PC-9 (cell line): ENCODE measurements at regions not wholly inside any gene's neighbourhood (a gene's known extent, or its start where the extent isn't known, plus 50 kb on each side); places are given as distances from the start of the nearest gene placed in this dataset.

ENCODE experiments used
- BruUV-seq: library from RNA; stranded (reverse); fragments of 400-500 nt; replicated peaks from 2 replicates; lab custom pipeline; 2021; lab: Mats Ljungman, UMichigan
- CTCF ChIA-PET: fragments of 300-600 bp; sonication (Branson Sonifier 250); formaldehyde crosslinking; loops from one replicate; lab custom pipeline; 2022; ENCODE audit warnings: antibody characterized with exemption; lab: Charles Lee
- POLR2A ChIA-PET: fragments of 300-600 bp; sonication (Branson Sonifier 250); formaldehyde crosslinking; loops from one replicate; lab custom pipeline; 2022; ENCODE audit warnings: antibody characterized with exemption; ENCODE audit not compliant: unreplicated experiment; lab: Charles Lee
- DNase-seq, 2 experiments: peaks; one replicate each; pipeline versions ENCODE4 v3.0.0 to v3.0.0-alpha.2; 2015 to 2022; ENCODE audit warnings: mixed read lengths in 1 of 2
- H2AFZ ChIP-seq: fragments of 200-600 bp; sonication (generic); 2 replicates; pipeline ENCODE4 v1.8.1; 2017; ENCODE audit warnings: antibody characterized with exemption
- H3F3A ChIP-seq: fragments of 200-600 bp; sonication (generic); 2 replicates; pipeline ENCODE4 v1.8.1; 2017; ENCODE audit warnings: antibody characterized with exemption, mild to moderate bottlenecking, low read depth; ENCODE audit not compliant: insufficient read depth
- H3K27ac ChIP-seq: fragments of 200-600 bp; sonication (generic); 2 replicates; pipeline ENCODE4 v1.6.1; 2016; ENCODE audit warnings: mixed run types
- H3K27me3 ChIP-seq: fragments of 200-600 bp; sonication (generic); 2 replicates; pipeline ENCODE4 v1.6.1; 2016; ENCODE audit warnings: low read depth, mixed run types; ENCODE audit not compliant: insufficient read depth
- H3K36me3 ChIP-seq: fragments of 200-600 bp; sonication (generic); 2 replicates; pipeline ENCODE4 v1.6.1; 2016; ENCODE audit warnings: low read depth, mixed run types
- H3K4me1 ChIP-seq: fragments of 200-600 bp; sonication (generic); replicated peaks from 2 replicates; pipeline ENCODE4 v1.6.1; 2016; ENCODE audit warnings: mixed run types; ENCODE audit not compliant: insufficient read depth
- H3K4me2 ChIP-seq: fragments of 200-600 bp; sonication (generic); 2 replicates; pipeline ENCODE4 v1.6.1; 2017; ENCODE audit warnings: mixed run types
- H3K4me3 ChIP-seq: fragments of 200-600 bp; sonication (generic); 2 replicates; pipeline ENCODE4 v1.6.1; 2016; ENCODE audit warnings: mixed run types
- H3K79me2 ChIP-seq: fragments of 200-600 bp; sonication (generic); 2 replicates; pipeline ENCODE4 v1.6.1; 2017; ENCODE audit warnings: low read depth, mixed run types
- H3K9me2 ChIP-seq: fragments of 200-600 bp; sonication (generic); 2 replicates; pipeline ENCODE4 v1.8.1; 2017; ENCODE audit warnings: mild to moderate bottlenecking; ENCODE audit not compliant: insufficient read depth
- H3K9me3 ChIP-seq: fragments of 200-600 bp; sonication (generic); 2 replicates; pipeline ENCODE4 v1.8.1; 2016; ENCODE audit warnings: low read depth; ENCODE audit not compliant: insufficient read depth
- H4K20me1 ChIP-seq: fragments of 200-600 bp; sonication (generic); 2 replicates; pipeline ENCODE4 v1.8.1; 2017; ENCODE audit not compliant: insufficient read depth
- EZH2 ChIP-seq: fragments of 200-600 bp; sonication (generic); IDR thresholded peaks from 2 replicates; pipeline ENCODE4 v1.8.0; 2017; ENCODE audit warnings: antibody characterized with exemption, low read depth
- intact Hi-C: fragments of 100-400 bp; cut with micrococcal nuclease; formaldehyde crosslinking; loops from one replicate; pipeline ENCODE4 v1.10.0; 2022; ENCODE audit not compliant: unreplicated experiment
- TF ChIP-seq, protein P1 (sequence below): fragments of 200-600 bp; sonication (generic); conservative IDR thresholded peaks from 2 replicates; pipeline ENCODE4 v1.6.1; 2017; ENCODE audit warnings: mixed run types, antibody characterized with exemption, mild to moderate bottlenecking, moderate library complexity

DNA sequence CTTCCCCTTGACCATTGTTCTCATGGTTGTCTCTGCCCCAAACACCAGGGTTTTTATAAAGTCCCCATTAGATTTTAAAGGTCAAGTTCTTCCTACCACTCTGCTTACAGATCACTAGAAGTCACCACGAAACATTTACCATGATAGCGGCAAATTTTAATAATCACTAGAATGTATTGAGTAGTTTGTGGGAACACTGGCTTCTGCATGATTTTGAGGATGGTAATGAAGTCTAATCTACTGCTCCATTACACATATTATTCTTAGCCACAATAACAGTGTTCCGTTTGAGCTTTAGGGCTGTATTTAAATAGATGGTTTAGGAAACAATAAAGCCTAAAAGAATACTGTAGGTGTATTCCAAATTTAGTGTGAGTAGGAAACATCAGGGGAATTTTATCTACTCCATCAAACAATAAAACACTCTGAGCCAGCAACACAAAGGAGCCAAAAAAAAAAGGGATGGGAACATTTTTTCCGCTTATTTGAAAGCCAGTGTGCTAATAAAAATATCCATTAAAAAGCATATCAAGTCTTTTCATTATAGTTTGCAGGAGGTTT is 49.7 kb downstream of the KLF12 start:
- H3K27me3 ChIP-seq, result no peaks in the 10 kb centered on the region
- H3K4me2 ChIP-seq, result no peak overlapping the region
- no peaks in the 10 kb centered on the region for H3K4me1 ChIP-seq
- DNase-seq, result no peak
- H3K4me3 ChIP-seq, result no peak overlapping the region
- H2AFZ ChIP-seq, result no peak overlapping the region
- no peaks in the 10 kb centered on the region for H3F3A ChIP-seq
- H4K20me1 ChIP-seq, result no peaks in the 10 kb centered on the region
- no peaks in the 10 kb centered on the region for H3K36me3 ChIP-seq
- CTCF ChIA-PET, result interaction anchor here (0.6 kb wide), 1 partner anchor 1082 kb away, joined by 3 read pairs; no protein-coding TSS in a partner anchor
- no TSS peak for BruUV-seq
- POLR2A ChIA-PET, result no interaction called here
- intact Hi-C loops, result no loop called here
- H3K9me3 ChIP-seq, result no peaks in the 10 kb centered on the region
- no peak for TF ChIP-seq EZH2
- TF ChIP-seq, protein P1, sequence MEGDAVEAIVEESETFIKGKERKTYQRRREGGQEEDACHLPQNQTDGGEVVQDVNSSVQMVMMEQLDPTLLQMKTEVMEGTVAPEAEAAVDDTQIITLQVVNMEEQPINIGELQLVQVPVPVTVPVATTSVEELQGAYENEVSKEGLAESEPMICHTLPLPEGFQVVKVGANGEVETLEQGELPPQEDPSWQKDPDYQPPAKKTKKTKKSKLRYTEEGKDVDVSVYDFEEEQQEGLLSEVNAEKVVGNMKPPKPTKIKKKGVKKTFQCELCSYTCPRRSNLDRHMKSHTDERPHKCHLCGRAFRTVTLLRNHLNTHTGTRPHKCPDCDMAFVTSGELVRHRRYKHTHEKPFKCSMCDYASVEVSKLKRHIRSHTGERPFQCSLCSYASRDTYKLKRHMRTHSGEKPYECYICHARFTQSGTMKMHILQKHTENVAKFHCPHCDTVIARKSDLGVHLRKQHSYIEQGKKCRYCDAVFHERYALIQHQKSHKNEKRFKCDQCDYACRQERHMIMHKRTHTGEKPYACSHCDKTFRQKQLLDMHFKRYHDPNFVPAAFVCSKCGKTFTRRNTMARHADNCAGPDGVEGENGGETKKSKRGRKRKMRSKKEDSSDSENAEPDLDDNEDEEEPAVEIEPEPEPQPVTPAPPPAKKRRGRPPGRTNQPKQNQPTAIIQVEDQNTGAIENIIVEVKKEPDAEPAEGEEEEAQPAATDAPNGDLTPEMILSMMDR, result no peak
- no peaks in the 10 kb centered on the region for H3K79me2 ChIP-seq
- H3K27ac ChIP-seq, result no peak overlapping the region
- H3K9me2 ChIP-seq, result no peaks in the 10 kb centered on the region

DNA sequence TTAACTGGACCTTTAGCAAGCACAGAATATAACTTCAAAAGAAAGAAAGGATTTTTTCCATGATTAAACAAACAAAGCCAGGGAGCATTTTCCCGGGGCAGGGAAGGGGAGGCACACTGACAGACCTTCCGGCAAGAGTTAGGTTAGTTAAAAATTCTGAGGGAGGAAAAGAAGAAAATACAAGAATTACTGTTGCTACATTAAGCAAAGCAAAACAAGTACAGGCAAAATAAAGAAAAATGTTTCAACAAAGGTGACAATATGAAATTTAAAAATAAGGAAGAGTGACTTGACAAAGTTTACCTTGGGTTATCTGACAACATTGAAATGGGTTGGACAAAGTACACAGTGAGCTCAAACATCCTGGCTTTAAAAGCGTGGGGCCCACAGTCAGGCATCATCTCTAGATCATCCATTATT is 51.5 kb downstream of the KLF12 start:
- no peak overlapping the region for H3K27ac ChIP-seq
- intact Hi-C loops, result no loop called here
- TF ChIP-seq, protein P1, result no peak
- no peak for DNase-seq
- no peaks in the 10 kb centered on the region for H3K9me2 ChIP-seq
- no peaks in the 10 kb centered on the region for H3K27me3 ChIP-seq
- ChIA-PET POLR2A (no interaction called here), CTCF (interaction anchor here (0.7 kb wide), 1 partner anchor 14 kb away, joined by 8 read pairs; no protein-coding TSS in a partner anchor)
- H3K36me3 ChIP-seq, result no peaks in the 10 kb centered on the region
- H3K9me3 ChIP-seq, result no peaks in the 10 kb centered on the region
- H3K4me3 ChIP-seq, result no peak overlapping the region
- no peak overlapping the region for H3K4me2 ChIP-seq
- no peaks in the 10 kb centered on the region for H3K4me1 ChIP-seq
- no peaks in the 10 kb centered on the region for H3K79me2 ChIP-seq
- H4K20me1 ChIP-seq, result no peaks in the 10 kb centered on the region
- no peak overlapping the region for H2AFZ ChIP-seq
- no TSS peak for BruUV-seq
- H3F3A ChIP-seq, result no peaks in the 10 kb centered on the region

DNA sequence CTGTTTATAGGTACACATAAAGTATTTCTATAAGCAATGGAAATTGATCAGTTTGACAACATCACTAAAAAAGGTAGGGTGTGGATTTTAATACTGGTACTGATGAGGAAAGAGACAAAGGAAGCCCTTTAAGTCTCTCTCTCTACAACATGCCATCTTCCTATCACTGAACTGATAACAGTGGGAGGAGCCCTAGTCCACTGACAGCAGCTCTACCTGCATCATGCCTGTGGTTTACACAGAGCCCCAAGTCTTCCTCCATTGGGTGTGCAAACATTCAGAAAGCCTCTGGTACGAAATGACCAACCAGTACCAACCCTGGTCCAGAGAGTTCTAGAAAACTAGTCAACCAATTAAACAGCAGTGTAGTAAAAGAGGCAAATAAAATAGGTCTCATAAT is 53.4 kb downstream of the KLF12 start:
- POLR2A ChIA-PET, result no interaction called here
- no peaks in the 10 kb centered on the region for H3K79me2 ChIP-seq
- no peak overlapping the region for H2AFZ ChIP-seq

More for the DNA sequence above, 53.4 kb downstream of the KLF12 start:
- CTCF ChIA-PET, result no interaction called here
- H3K4me2 ChIP-seq, result no peak overlapping the region
- H3K27me3 ChIP-seq, result no peaks in the 10 kb centered on the region
- no peak overlapping the region for H3K27ac ChIP-seq
- no peaks in the 10 kb centered on the region for H3K9me2 ChIP-seq
- H3K4me3 ChIP-seq, result no peak overlapping the region
- no peaks in the 10 kb centered on the region for H3K36me3 ChIP-seq
- H3K9me3 ChIP-seq, result no peaks in the 10 kb centered on the region
- no peak for DNase-seq
- H4K20me1 ChIP-seq, result no peaks in the 10 kb centered on the region
- no peaks in the 10 kb centered on the region for H3F3A ChIP-seq
- intact Hi-C loops, result no loop called here
- no TSS peak for BruUV-seq
- no peaks in the 10 kb centered on the region for H3K4me1 ChIP-seq
- TF ChIP-seq EZH2, result no peak
- TF ChIP-seq, protein P1, result no peak
